Kidney (tissue), 13 donors: ENCODE measurements at regions not wholly inside any gene's neighbourhood (a gene's known extent, or its start where the extent isn't known, plus 50 kb on each side); places are given as distances from the start of the nearest gene placed in this dataset.

Experiments used
- DNase-seq, 5 donors: peaks; one replicate each; pipeline ENCODE4 v3.0.0-alpha.2; 2013 to 2020
- FAIRE-seq: peaks from 2 replicates; lab custom pipeline; 2012; peaks lifted over from hg19 to GRCh38; lab: Jason Lieb, UNC
- H3K27ac ChIP-seq, 2 donors: one replicate each; pipeline ENCODE4 v1.7.0; 2013; ENCODE audit warnings: low read depth in 2 of 2, low read length in 2 of 2, inconsistent platforms in 1 of 2
- H3K27me3 ChIP-seq: one replicate; pipeline ENCODE4 v1.7.1; 2013; ENCODE audit warnings: low read length, inconsistent platforms; ENCODE audit not compliant: control insufficient read depth, insufficient read depth
- H3K36me3 ChIP-seq, 3 donors: one replicate each; pipeline versions ENCODE4 v1.7.0 to v1.7.1; 2013; ENCODE audit warnings: low read length in 3 of 3, control low read depth in 1 of 3, inconsistent platforms in 1 of 3; ENCODE audit not compliant: insufficient read depth in 3 of 3, control insufficient read depth in 2 of 3
- H3K4me1 ChIP-seq, 3 donors: one replicate each; pipeline versions ENCODE4 v1.7.0 to v1.7.1; 2013; ENCODE audit warnings: low read length in 3 of 3, inconsistent platforms in 1 of 3, low read depth in 1 of 3; ENCODE audit not compliant: control insufficient read depth in 2 of 3, insufficient read depth in 2 of 3
- H3K4me3 ChIP-seq, 3 donors: one replicate each; pipeline versions ENCODE4 v1.7.0 to v1.8.1; 2013; ENCODE audit warnings: low read length in 3 of 3, control low read depth in 1 of 3, inconsistent platforms in 1 of 3
- H3K9ac ChIP-seq, 3 donors: one replicate each; pipeline versions ENCODE4 v1.7.0 to v1.7.1; 2013; ENCODE audit warnings: low read length in 3 of 3, control low read depth in 1 of 3, inconsistent platforms in 1 of 3
- H3K9me3 ChIP-seq, 3 donors: one replicate each; pipeline versions ENCODE4 v1.7.0 to v1.7.1; 2013; ENCODE audit warnings: low read length in 3 of 3, control low read depth in 1 of 3, inconsistent platforms in 1 of 3; ENCODE audit not compliant: control insufficient read depth in 2 of 3, insufficient read depth in 1 of 3
- intact Hi-C: fragments of 100-400 bp; cut with DNase I; formaldehyde crosslinking; loops from one replicate; pipeline ENCODE4 v1.11.1; 2022
- TF ChIP-seq, protein P1 (sequence below): IDR thresholded peaks from 3 replicates; pipeline ENCODE4 v1.5.1; 2012; ENCODE audit warnings: mild to moderate bottlenecking, moderate library complexity, borderline replicate concordance; ENCODE audit not compliant: insufficient read depth; ENCODE audit errors: extremely low read depth
- donor health status: control.
- donor health status: control.
- donor health status: control.
- donor health status: control.
- donor health status: control.
- donor health status: DM: yes; HTN: yes; CAD: no.
- donor health status: Normal renal cell carcinoma (clear cell type).

DNA sequence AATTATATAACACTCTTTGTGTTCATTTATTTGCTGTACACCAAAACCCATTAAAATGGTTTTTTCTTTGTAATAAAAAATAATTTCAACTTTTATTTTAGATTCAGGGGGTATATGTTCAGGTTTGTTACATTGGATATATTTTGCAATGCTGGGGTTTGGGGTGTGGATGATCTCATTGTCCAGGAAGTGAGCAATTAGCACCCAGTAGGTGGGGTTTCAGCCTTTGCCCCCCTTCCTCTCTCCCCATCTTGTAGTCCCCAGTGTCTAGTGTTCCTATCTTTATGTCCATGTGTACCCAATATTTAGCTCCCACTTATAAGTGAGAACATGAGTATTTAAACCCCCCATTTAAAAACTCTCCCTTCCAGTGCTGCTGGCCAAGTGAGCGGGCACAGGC, 184.6 kb downstream of the RHOU start:
- Histone ChIP-seq H3K4me1 (no peaks in the 10 kb centered on the region), H3K27me3 (no peaks in the 10 kb centered on the region), H3K9ac (no peak overlapping the region), H3K36me3 (no peaks in the 10 kb centered on the region), H3K9me3 (no peaks in the 10 kb centered on the region), H3K27ac (no peak overlapping the region), H3K4me3 (no peak overlapping the region)
- intact Hi-C loops: no loop called here
- TF ChIP-seq, protein P1, sequence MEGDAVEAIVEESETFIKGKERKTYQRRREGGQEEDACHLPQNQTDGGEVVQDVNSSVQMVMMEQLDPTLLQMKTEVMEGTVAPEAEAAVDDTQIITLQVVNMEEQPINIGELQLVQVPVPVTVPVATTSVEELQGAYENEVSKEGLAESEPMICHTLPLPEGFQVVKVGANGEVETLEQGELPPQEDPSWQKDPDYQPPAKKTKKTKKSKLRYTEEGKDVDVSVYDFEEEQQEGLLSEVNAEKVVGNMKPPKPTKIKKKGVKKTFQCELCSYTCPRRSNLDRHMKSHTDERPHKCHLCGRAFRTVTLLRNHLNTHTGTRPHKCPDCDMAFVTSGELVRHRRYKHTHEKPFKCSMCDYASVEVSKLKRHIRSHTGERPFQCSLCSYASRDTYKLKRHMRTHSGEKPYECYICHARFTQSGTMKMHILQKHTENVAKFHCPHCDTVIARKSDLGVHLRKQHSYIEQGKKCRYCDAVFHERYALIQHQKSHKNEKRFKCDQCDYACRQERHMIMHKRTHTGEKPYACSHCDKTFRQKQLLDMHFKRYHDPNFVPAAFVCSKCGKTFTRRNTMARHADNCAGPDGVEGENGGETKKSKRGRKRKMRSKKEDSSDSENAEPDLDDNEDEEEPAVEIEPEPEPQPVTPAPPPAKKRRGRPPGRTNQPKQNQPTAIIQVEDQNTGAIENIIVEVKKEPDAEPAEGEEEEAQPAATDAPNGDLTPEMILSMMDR: no peak
- FAIRE-seq (no peak), DNase-seq (peak in 1 of 5 donors; percentile 12)

DNA sequence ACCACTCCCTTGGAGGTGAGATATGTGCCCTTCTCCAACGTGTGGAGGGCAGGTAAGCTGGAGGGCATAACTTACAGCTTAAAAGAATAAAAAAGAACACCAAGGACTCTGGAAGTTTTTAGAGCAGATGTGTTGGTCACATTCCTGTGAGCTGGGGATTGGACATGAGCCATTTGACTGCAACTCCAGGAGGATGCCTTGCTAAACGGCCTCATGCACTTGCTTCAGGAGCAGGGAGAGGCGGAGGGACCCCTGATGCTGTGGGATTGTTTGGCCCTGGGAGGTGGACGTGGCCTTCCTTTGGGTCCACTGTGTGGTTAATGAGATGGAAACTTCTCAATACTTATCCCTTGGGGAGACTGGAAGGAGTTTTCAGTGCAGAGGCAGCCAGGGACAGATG, 185.6 kb downstream of the RHOU start:
- Histone ChIP-seq H3K9ac (no peak overlapping the region), H3K4me1 (no peaks in the 10 kb centered on the region), H3K36me3 (no peaks in the 10 kb centered on the region), H3K9me3 (no peaks in the 10 kb centered on the region), H3K27me3 (no peaks in the 10 kb centered on the region), H3K4me3 (no peak overlapping the region), H3K27ac (no peak overlapping the region)
- DNase-seq (no peak), FAIRE-seq (no peak)
- intact Hi-C loops: no loop called here
- TF ChIP-seq, protein P1: no peak

DNA sequence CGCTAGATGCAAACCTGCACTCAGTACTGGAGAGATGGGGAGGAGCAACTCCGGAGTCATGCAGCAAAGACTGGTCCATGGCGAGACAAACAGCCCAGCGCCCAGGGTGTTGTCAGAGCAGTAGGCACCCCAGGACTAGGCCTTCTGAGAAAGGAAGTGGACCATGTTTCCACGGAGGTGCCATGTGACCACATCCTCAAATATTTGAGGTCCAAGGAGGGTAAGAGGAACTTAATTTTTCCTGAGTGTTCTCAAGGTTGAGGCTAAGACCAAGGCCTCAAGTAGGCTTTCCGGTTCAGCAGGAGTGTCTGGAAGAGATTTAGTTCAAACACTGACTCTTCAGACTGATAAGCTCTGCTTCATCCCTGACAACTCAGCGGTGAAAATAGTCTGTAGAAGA, 186.2 kb downstream of the RHOU start:
- no peak overlapping the region for H3K4me3 ChIP-seq
- H3K27ac ChIP-seq: no peak overlapping the region
- no peaks in the 10 kb centered on the region for H3K9me3 ChIP-seq
- no peaks in the 10 kb centered on the region for H3K27me3 ChIP-seq
- FAIRE-seq (no peak), DNase-seq (peak in 1 of 5 donors; percentile 9)
- intact Hi-C loops: no loop called here
- H3K36me3 ChIP-seq: no peaks in the 10 kb centered on the region
- TF ChIP-seq, protein P1: no peak
- H3K9ac ChIP-seq: no peak overlapping the region
- H3K4me1 ChIP-seq: no peaks in the 10 kb centered on the region

DNA sequence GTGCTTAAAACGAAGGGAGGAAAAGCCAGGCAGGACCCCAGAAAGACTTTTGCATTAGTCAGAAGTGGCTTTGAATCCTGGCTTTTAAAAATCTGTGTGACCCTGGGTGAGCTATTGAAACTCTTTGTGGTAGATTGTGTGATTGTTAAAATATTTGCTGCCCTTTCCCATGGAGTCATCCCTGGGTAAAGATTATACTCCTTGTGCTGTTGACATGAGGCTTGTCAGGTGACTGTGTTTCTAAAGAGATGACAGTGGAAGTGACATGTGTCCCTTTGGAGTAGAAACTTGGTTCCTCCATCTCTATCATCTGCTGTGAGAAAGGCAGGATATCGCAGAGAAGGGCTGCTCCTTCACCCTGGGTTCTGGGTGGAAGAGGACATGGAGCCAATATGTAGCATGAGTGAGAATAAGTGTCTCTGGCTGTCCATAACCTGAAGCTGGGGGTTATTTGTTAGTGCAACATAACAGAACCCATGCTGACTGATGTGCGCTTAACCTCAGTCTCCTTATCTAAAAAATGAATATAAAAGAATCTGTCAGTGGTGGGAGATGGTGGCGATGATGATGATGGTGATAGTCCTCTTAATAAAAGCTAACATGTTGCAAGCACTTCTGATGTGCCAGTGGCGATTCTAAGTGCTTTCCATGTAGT, 187.6 kb downstream of the RHOU start:
- H3K36me3 ChIP-seq: no peaks in the 10 kb centered on the region
- no peaks in the 10 kb centered on the region for H3K27me3 ChIP-seq
- H3K4me1 ChIP-seq: no peaks in the 10 kb centered on the region
- intact Hi-C loops: no loop called here
- H3K4me3 ChIP-seq: no peak overlapping the region
- DNase-seq (no peak), FAIRE-seq (no peak)
- no peaks in the 10 kb centered on the region for H3K9me3 ChIP-seq
- no peak overlapping the region for H3K9ac ChIP-seq
- TF ChIP-seq, protein P1: no peak
- no peak overlapping the region for H3K27ac ChIP-seq
